ENCODE measurements at regions not wholly inside any gene's neighbourhood (a gene's known extent, or its start where the extent isn't known, plus 50 kb on each side); places are given as distances from the start of the nearest gene placed in this dataset.

GRCh38 chr9:86541014-86541570, 186.9 kb upstream of the TUT7 start:
- TF ChIP-seq EP300 (conservative IDR thresholded peaks at IDR 0.05; ENCODE audit: poor library complexity, severe bottlenecking), result no peak
- no peak for TF ChIP-seq CTCF (IDR thresholded peaks at IDR 0.05; ENCODE audit: poor library complexity, severe bottlenecking)
- TF ChIP-seq SMC3 (conservative IDR thresholded peaks at IDR 0.05; ENCODE audit: poor library complexity), result no peak
- TF ChIP-seq MXI1 (conservative IDR thresholded peaks at IDR 0.05; ENCODE audit: poor library complexity, severe bottlenecking), result no peak
- TF ChIP-seq TAF1 (IDR thresholded peaks at IDR 0.05; ENCODE audit: low read depth), result no peak
- TF ChIP-seq POLR2AphosphoS5 (IDR thresholded peaks at IDR 0.05), result no peak
- TF ChIP-seq EZH2 (IDR thresholded peaks at IDR 0.05; ENCODE audit: borderline replicate concordance, insufficient read depth, low read length, poor library complexity, severe bottlenecking), result no peak

Measured in neural cell (in vitro differentiated cells).